HS-27A (cell line): ENCODE measurements at regions not wholly inside any gene's neighbourhood (a gene's known extent, or its start where the extent isn't known, plus 50 kb on each side); places are given as distances from the start of the nearest gene placed in this dataset.

ENCODE experiments used
- DNase-seq: peaks from one replicate; pipeline ENCODE4 v3.0.0-alpha.2; 2012; ENCODE audit warnings: low read depth, missing footprints

DNA sequence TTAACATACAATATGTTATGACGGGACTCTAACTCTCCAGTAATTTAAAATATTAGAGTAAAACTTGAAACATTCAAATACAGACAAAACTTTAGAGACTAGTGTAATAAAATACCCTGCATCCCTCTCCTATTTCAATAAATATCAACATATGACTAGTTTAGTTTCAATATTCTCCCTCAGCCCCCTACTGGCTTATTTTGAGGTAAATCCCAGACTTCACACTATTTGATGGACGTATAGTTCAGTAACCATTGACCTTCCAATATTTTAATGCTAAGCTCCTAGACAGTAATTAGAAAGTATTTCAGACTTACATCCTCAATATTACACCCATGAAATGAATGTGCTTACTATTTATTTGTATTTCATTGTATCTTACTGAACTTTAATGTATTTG, 180.7 kb upstream of the STARD13 start:
- DNase-seq = no peak

DNA sequence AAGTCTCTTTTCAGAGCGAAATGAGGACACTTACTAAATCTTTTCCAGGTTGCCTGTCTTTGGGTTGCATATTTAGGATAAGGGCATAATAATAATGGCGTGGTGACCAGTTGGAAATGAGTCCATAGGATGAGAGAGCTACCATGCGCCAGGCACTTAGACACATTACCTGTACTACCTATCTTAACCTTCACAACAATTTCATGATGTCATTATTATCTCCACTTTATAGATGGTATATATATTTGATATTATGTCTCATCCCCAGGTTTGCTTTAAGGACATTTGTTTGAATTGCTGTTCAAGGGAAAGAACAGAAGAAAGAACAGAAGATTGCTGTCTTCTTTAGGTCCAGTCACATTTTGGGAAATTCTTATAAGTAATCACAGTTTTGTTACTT, 182.0 kb upstream of the STARD13 start:
- no peak for DNase-seq

DNA sequence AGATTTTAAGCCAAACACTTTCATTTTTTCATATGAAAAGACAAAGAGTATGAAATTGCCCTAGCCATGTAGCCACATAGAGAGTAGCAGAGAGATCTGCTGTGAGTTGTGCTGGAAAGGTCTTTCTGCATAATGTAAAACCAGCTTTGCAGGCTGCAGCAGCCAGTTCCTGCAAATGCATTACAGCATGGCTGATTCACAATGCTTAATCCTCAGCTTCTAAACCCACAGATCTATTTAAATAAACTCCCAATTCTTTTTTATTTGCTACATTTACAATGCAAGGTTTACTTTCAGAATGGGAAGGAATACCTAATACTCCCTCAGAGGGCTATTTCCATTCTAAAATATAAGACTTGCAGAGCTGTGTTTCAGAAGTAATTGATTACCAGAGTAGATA, 185.6 kb upstream of the STARD13 start:
- no peak for DNase-seq

DNA sequence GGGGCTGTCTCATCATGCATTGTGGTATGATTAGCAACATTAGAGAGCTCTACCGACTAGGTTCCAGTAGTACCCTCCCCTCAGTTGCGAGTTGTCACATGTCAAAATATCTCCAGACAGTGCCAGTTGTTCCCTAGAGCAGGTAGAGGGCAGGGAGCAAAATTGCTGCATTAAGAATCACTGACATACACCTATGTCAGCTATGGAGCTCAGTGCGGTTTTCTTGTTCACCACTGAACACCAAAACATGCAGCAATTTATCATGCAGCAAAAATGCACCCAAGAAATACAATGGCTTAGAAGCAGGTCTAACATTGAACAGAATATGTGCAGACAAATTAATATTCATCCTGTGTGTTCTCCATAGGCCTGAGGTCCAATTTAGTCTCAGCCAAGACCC, 186.9 kb upstream of the STARD13 start:
- no peak for DNase-seq

DNA sequence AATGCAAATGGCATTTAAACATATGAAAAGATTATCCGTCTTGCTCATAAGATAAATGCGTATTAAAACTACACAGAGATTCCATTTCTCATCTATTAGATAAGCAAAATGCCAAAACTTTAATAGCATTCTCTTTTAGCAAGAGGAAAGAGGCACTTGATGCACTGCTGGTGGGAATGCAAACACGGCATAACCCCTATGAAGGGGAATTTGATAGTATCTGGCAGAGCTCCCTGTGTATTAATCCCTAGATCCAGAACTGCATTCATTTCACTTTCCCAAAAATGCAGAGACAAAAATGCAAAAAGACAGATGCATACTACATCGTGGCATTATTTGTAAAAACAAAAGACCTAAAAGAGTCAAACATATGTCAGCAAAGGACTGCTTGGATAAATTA, 193.6 kb upstream of the STARD13 start:
- DNase-seq = no peak

DNA sequence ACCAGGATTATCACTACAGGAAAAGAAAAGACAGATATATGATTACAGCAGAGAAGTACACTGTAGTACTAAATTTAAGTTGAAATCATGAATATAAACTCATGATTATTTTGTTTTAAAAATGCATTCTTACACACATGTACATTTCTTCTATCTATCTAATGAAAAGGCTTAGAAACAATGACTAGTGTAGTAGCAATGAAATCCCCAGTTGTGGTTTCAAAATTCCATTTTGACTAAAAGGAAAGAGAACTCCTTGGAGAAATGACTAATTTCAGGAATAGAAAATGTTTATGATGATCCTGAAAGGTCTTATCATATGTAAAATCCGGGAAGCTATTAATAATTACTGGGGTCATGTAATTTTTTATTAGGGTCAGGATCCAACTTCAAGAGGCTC, 195.0 kb upstream of the STARD13 start:
- DNase-seq = no peak

DNA sequence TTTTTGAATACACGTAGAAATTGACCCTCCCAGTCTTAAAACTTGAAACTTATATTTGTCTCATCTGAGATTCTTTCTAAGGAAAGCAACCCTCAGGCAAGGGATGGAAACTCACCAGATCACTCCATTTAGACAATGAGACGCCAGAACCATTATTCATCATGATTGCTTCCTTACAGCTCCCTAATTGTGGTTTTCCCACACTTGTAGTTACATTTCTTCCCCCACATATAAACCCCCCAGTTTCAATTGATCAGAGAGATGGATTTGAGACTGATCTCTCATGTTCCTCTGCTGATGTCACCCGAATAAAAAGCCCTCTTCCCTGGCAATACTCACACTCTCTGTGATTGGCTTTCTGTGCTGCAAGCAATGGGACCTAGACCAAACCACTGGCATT, 197.9 kb upstream of the STARD13 start:
- DNase-seq = no peak

DNA sequence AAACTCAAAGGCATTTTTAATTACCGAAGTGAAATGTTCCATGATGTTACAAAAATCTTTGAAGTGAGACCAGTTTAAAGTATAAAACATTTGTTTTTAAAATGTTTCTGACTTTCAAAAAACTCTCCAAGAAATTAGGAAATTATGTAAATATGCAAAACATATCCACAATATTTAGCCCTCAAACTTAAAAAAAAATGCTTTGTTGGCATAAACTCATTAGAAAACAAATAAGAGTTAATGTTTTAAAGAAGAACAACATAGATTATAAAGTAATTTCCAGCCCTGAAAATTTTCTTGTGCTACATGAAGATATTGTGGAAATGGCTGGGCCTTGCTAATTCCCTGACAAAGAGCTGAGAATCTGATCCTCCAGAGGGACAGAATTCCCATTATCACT, 199.7 kb upstream of the STARD13 start:
- no peak for DNase-seq

DNA sequence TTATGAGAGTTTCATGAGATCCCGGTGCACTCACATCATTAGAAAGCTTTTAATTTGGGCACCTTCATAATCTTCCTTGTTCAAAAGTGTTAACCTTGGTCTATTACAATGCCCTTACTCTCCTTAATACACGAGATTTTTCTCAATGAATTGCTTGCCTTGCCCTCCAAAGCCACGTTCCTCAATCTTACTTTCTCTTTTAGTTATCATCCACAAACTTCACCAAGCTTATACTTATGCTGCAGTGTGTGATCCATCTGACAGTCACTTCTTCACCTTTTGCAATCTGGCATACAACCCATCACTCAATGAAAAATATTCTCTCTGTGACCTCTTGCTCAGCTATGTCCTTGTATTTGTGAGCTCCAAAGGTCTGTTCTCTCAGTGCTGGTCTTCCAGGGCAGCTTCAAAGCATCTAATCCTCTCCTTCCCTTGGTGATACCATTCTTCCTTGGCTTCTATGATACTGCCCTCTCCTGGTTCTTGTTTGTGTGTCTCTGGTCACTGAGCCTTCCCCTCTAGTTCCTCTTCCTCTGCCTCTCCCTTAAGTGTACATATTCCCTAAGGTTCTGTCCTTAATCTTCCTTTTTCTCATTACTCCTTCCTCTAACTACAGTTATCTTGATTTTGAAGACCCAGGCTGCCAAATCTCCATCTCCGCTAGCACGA, 202.2 kb upstream of the STARD13 start:
- no peak for DNase-seq

DNA sequence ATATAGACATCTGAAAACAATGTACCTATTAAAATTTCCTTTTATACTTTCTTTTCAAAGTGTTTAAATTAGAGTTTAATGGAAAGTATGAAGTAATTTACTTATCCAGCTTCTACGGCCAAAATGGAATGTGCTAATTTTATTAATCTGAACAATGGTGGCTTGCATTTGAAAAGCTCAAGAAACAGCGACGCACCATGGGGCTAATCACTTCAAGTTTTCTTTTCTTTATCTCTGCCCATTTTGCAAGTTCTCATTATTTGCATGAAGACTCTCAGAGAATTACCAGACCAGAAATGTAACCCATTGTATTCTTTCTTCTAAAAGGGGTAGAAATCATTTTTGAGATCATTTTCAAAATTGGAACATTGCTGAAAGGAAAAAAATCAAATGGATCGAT, 204.0 kb upstream of the STARD13 start:
- DNase-seq = no peak

DNA sequence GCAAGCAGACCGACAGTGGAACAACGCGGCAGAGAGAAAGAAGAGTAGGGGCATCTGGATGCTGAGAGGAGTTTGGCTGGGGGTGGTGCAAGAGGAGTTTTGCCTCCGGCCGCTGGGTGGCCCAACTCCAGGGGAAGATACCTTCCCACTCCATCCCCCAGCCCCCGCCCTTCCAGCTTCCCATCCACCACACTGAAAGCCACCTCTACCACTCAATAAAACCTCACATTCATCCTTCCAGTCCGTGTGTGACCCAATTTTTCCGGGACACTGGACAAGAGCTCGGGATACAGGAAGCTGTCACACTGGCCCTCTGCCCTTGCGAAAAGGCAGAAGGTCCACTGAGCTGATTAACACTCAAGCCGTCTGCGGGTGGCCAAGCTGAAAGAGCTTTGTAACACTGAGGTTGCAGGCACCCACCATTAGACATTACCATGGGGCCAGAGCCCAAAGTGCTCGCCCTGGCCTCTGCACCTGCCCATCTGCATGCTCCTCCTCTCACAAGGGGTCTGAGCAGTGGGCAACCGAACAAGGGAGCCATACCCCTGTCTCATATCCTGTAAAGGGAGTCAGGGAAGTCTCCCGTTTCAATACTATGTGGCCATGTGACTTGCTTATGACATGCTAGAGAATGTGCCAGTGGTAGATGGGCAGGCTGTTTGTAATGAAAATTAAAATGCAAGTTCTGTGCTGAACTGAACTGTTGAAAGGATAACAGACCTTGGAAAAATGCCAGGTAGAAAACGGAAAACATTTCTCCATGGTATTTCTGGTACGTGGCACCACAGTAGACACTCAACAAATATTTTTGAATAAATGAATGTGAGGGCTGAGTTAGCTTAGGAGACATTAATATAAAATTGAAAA, 205.1 kb upstream of the STARD13 start:
- no peak for DNase-seq

DNA sequence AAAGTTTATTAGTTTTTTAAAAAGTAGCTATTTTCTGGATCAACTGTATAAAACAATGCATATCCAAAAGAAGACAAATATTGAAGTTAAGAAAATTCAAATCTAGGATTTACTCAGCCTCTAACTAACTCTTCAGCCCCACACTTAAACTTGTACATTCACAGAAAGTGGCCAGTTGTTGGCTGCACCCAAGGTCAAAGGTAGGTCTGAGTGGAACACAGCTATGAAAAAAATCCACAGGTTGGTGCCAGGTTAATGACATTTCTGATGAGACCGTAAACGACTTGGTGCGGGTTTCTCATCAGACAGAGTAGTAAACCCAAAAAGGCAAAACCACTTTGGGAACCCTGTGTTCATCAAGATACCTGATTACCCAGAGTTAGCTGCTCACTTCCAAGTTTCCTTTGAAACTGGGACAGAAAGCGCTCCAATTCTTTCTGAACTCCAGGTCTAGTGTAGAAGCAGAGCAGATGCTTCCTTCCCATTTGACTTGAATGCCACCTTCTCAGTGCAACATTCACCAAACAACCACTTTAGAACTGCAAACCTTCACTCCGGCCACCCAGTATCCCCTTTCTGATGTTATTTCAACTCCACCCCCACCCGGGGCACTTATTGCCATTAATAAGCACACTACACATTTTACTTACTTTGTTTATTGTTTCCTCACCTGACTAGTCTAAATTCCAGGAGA, 208.3 kb upstream of the STARD13 start:
- no peak for DNase-seq

DNA sequence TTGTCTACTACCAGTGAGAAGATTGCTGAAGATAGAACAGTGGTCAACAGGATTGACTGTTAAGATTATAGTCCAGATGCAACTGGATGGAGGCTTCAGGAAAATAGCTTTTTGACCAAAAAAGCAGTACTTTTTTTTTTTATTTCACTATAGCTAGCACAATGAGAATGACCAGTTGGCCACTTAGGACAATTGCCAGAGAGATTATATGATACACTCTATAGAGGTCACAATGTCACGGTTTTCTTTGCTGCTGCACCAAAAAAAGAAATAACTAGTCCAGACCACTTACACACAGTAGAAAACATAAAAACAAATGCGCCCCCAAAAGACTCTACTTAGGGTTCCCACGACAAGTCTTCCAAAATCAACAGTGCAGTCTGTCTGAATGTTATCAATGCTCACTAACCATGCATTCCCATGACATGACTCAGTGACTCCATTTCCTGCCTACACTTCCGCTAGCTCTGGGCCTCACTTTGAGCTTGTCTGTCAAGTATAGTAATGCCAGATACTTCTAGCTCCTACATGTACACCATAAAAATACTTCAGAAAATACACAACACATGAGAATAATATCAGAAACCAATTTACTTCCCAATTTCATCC, 209.1 kb upstream of the STARD13 start:
- DNase-seq = peak; percentile 81

DNA sequence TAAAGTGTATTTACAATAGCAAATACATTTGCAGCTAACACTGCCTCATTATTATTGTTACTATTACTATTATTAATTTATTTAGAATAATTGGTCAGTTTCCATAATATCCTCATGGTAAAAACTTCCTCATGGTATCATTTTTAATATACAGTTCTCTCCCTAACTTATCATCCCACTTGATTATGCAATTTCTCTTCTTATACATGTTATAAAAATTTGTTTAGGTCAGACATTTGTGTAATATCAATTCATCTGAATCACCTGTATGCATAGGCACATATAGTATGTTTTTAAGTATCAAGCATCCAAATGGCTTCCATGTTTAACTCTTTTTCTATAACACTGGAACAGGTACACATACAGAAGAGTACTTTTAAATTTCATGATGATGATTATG, 210.8 kb upstream of the STARD13 start:
- DNase-seq = no peak

DNA sequence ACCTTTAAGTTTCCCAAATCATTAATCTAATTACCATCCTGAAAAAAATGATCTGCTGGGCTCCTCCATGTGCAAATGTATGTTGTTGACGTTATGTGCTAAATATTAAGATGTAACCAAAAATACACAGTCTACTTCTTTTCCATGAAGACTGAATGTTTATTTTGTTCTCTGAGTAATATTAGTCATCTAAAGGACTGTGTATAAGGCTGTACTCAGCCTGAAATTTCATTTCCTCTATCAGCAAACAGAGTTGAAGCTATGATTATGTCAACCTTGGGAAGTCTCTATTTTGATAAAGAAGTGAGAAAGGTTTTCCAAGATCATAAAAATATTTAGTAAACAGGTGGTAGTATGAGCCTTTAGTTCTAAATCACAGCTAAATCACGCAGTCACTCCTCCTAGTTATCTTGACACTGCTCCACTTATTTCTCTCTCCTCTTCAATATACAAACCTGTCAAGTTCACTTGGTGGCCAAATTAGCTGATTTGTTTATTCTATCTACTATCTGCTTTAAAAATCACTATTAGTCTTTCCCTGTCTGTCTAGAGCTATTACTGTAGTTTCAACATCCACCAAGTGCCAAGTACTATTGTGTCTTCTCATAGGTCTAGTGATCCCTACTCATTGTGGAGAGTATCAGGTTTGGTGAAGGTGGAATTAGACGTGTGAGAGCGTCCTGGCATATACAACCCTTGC, 211.7 kb upstream of the STARD13 start:
- no peak for DNase-seq

DNA sequence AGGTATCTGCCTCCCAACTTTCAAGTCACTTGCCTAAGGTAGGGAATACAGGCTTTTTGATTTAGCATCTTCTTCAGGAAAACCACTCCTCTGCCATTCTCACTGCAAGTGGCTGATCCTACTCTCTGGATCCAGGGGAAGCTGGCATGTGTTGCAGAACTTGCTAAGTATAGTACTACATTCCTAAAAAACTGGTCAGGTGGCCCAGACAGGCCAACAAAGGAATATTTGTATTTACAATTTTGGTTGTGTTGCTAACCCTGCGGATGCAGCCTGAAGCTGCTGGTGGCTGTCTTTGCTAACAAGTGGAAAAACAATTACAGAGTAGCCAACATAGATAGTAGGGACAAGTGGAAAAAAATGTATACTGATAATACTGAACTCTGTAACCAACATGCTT, 222.5 kb upstream of the STARD13 start:
- no peak for DNase-seq

DNA sequence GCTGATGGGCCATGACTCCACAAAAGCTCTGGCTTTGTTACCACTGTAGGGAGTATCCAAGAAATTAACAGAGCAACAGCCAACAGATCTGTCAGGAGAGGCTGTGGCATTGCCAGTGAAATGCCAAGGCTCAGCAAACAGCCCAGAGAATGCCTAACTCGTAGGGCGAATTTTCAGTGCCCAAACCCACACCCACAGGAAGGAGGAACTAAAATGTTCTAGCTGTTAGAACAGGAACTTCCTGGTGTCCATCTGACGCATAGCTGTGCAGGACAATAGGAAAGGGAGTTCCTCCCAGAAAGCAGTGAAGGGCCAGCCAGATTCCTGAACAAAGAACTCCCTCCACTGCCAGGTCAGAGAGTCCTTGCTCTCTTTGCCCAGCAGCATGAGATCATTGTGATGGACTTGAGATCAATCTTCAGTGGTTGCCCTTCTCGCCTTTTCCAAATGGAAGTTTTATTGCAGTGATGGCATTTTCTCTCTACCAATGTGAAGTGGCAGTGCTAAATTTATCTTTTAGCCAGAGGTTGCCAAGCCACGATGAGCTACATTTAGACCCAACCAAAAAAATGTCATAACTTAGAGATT, 224.2 kb upstream of the STARD13 start:
- no peak for DNase-seq

DNA sequence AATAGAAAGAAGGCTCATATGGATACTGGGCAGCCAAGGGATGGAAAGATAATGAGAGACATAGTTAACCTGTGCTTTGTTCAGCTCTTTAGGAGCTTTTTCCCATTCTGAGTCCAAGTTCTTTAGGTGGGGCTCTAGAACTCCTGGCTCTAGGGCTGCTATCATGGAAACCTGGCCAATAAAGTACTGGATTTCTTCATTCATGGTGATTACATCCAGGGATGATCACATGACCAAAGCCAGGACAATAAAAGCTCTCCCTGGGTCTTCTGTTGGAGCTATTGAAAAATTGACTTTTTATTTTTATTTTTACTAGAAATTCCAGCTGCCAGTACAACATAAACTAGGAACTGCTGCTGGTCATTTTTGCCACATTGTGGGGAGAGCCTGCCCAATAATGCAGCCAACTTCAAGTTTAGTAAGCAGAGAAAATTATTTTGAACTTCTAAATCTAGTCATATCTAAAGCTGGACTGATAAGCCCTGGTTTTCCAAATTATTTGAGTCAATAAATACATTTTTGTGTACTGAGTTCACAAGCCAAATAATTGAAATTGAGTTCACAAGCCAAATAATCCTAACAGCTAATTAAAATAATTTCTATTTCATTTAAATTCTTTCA, 224.9 kb upstream of the STARD13 start:
- no peak for DNase-seq

DNA sequence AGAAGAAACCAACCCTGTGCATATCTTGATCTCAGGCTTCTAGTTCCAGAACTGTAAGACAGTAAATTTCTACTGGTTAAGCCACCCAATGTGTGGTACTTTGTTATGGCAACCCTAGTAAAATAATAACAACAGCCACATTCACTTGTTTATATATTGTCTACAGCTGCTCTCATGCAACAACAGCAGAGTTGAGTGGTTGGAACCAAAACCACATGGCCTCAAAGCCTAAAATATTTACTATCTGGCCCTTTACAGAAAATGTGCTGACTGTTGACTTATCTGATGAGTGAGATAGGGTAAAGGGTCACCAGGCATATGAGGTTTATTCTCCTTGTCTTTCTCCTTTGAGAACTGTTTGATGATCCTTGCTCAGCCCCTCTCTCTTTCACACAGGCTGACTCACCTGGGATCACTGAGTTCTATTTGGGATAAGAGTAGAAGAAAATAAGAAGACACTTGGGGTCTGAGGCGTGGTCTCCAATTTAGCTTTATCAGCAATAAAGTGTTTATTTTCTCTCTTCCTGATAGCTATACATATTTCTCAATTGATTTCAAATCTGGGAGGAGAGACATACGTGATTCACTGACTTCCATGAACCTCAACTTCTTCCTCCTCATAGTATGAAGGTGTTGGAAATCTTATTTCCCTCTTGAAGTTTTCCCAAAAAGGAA, 227.5 kb upstream of the STARD13 start:
- no peak for DNase-seq

DNA sequence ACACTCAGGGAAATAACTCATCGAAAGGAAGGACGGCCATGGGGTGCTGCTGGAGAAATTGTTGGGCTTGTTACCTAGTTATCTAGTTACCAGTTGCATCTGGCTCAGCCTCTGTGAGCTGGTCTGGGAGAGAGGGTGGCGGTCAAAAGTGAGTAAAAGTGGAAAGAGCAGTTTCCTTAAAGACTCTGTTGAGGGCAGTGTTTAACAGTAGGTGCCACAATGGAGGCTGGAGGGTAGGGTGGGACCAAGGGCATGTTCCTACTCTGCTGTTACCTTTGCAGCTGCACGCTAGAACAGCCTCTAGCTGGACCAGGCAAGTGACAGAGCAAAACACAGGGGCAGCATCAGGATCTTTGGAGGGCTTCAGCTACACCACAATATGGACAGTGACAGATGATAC, 228.8 kb upstream of the STARD13 start:
- no peak for DNase-seq

DNA sequence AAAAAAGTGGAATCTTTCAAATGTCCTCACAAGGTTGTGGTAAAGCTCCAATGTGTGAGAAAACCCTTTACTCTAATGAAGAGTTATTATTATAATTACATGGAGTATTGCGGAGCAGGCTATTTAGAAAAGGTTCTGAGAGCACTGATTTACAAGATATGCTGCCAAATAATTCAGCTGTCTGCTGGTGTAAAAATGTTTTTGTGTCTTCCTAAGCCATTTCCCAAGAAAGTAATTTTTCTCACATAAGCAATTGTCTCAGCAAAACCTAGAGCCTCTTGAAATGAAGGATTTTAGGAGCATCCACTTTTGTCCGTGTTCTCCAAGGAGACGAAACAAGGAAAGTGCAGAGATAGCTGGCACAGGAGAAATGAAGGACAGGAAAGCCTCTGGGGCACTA, 229.6 kb upstream of the STARD13 start:
- no peak for DNase-seq
